GM10847 (cell line): ENCODE measurements at regions not wholly inside any gene's neighbourhood (a gene's known extent, or its start where the extent isn't known, plus 50 kb on each side); places are given as distances from the start of the nearest gene placed in this dataset.

Experiments used
- POLR2A ChIP-seq: IDR thresholded peaks from 2 replicates; pipeline ENCODE4 v1.6.1; 2011; ENCODE audit not compliant: insufficient read length; ENCODE audit errors: extremely low read depth

DNA sequence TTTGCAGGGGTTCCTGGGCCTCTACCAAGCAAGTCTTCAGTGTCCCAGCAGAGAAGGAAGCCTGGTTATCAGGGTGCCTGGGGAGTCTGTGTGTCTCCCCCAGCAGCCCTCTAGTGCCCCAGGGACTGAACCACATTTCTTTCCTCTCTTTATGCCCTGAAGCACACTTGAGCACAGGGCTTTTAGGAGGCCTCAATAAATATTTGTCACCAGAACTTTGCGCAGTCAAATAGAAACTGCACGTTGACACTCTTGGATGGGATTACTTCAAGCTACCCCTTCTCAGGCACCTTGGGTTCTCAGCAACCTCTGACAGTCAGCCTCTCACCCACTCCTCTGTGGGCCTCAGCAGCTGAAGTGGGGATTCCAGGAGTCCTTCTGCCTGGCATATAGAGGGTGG is 226.6 kb upstream of the HES1 start:
- no peak for TF ChIP-seq POLR2A

- no peak for TF ChIP-seq POLR2A
Measured at GRCh38 chr3:193910310-193910709, 225.6 kb upstream of the HES1 start.

DNA sequence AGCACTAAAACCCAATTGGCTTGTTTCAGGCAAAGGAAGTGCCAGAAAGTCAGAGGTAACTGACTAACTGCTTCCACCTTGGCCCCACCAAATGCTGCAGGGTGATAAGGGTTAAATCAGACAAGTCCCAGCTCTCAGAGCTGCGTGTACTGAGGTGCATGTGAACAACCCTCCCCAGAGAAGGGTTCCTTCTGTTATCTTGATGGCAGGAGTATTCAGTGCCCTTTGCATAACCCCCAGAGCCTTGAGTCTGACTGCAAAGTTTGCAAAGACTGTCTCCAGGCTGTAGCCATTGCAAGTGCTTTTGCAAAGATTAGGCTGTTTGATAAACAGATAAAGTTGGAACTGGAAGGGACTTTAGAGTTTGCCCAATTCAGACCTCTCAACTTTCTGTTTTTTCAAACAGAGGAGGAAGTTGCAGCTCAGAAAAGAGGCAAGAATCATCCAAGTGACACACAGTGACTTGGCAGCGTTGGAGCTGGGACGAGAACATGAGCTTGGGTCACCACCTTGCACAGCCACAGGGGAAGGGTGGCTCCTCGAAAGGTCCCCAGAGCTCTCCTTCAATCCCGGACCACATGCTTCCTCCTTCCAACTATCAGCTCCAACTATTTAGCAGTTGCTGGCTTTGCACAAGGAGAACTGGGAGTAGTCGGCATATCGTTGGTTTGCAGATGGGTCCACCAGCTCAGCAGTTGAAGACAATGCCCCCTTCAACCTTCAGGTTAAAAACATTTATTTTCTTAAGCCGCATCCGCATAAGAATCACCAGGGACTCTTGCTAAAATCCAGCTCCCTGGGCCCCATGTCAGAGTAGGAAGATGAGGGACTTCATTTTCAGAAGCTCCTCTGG is 224.8 kb upstream of the HES1 start:
- TF ChIP-seq POLR2A = no peak

DNA sequence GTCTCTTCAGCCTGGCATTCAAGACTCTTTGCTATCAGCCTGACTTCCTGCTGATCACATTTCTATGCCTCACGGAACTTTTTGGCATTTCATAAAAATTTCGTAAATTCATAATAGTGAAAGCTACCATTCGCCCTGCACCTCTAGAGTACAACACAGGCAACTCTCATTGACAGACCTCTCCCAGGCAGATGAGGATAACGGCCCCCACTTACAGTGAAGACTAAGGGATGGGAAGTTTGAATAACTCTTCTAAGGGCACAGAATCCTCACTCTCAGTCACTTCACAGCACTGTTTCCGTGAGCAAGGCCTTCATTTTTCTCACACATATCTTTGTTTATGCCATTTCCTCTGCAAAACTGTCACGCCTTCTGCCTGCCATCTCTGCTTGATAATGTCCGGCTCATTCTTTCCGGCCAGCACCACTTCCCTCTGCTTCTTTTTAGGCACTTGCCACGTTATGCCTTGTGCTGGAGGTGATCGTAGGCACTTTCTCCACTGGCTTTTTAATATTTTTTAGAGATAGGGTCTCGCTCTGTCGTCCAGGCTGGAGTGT is 224.1 kb upstream of the HES1 start:
- TF ChIP-seq POLR2A = no peak

- TF ChIP-seq POLR2A = no peak
Measured at GRCh38 chr3:193912621-193913178, 223.2 kb upstream of the HES1 start.

- TF ChIP-seq POLR2A = no peak
Measured at GRCh38 chr3:193914602-193915001, 221.3 kb upstream of the HES1 start.

DNA sequence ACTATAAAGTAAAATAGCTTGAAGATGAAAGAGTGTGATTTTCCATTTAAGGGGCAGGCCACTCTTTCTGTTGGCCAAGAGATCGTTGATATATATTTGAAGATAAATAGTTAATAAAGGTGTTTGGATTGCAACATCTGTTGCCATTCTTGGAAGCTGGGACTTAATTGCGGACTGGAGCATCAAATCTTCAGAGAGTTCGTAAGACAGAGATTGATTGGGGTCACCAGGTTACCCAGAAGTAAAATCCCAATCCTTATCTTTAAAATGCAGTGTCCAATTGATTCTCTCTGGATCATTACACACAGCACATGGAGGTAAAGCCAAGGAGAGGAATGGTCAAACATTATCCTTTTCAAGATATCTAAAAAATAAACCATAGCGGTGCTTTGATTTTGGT is 220.8 kb upstream of the HES1 start:
- no peak for TF ChIP-seq POLR2A

DNA sequence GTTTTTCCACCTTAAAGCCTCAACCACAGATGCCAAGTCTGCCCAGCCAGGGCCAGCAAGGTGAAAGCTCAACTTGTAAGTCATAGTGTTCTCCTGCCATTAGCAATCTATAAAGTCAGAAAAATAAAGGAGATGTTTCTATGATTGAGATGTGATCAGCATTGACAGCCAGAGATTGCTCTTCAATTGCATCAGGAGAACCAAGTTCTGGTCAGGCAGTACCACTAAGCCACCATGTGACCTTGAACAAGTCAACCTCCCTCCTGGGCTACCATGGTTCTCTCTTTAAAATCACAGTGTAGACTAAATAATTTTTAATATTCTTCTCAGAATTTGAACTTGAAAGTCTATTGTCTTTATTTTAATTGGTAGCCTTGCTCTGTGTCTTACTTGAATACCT is 220.3 kb upstream of the HES1 start:
- no peak for TF ChIP-seq POLR2A

- TF ChIP-seq POLR2A = no peak
Measured at GRCh38 chr3:193917158-193917557, 218.8 kb upstream of the HES1 start.

- TF ChIP-seq POLR2A = no peak
Measured at GRCh38 chr3:193921465-193921864, 214.5 kb upstream of the HES1 start.

DNA sequence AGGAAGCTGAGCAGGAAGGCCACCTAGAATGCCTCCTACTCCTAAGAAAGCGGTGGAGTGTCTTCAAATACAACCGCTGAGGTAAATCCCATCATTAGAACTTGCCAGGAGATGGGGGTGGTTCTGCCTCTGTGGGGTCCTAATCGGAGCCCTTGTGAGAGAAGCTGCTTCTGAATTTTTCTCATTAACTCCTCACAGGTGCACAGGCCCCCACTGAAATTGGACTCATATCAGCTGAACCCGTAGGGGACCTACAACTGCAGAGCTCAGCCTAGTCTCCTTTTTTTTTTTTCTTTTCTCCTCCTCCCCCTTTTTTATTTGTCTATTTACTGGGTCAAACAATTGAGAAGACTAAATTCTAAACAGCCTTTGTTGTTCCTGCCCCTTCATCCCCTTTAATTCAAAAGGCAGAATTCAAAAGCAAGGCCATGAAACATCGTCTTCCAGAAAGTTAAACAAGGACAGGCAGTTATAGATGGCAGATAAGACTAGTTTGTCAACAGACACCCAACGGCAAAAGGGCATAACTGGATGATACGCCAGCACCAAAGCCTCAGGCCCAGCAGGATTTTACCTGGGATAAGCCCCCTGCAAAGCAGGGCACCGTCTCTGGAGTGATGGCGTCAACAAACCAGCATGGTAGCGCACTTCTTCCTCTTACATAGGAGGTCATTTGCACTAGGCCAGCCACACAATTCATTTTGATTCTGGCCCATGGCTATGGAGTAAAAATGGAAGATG is 213.7 kb upstream of the HES1 start:
- no peak for TF ChIP-seq POLR2A

GRCh38 chr3:193928354-193929209 is 207.4 kb upstream of the HES1 start:
- no peak for TF ChIP-seq POLR2A

DNA sequence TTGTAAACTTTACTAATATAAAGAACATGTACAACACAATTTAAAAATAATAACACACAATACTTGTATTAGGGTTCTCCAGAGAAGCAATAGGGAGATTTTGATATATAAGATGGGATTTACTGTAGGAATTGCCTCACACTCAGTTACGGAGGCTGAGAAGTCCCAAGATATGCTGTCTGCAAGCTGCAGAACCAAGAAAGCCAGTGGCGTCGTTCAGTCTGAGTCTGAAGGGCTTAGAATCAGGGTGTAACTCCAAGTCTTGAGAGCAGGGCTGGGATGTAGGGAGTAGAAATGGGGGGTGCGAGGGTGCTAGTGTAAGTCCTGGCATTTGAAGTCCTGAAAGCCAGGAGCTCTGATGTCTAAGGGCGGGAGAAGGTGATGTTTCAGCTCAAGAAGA is 206.6 kb upstream of the HES1 start:
- no peak for TF ChIP-seq POLR2A

GRCh38 chr3:193929921-193930646 is 205.9 kb upstream of the HES1 start:
- no peak for TF ChIP-seq POLR2A
